NCI-H2196 treated with DMSO at 0.1 percent for 48 hours (cell line): ENCODE measurements at regions not wholly inside any gene's neighbourhood (a gene's known extent, or its start where the extent isn't known, plus 50 kb on each side); places are given as distances from the start of the nearest gene placed in this dataset.
"Not testable (repeated sequence)": the region's sequence is repeated elsewhere in the genome, so short reads cannot be mapped to it uniquely, and the experiment has no call there.

ENCODE experiments used
- DNase-seq: peaks from one replicate; lab custom pipeline; 2025; ENCODE audit not compliant: unreplicated experiment; lab: John Stamatoyannopoulos, UW

DNA sequence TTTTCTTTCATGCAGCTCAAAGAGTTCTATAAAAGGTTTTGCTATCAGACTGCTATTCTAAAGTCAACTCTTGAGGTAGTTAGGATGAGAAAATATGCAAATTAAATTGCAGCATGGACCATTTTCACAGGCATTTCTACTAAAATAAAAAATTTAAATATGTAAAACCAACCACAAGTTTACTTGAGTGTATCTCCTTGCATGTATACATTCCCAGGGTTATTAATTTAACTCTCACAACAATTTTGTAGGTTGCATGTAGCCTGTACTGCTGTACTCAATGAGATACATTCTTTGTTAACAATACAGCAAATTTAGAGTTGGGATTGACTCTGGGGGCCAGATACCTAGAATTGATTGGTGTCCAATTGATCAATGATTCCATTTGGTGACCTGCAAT is 265.8 kb downstream of the MED10 start:
- no peak for DNase-seq

DNA sequence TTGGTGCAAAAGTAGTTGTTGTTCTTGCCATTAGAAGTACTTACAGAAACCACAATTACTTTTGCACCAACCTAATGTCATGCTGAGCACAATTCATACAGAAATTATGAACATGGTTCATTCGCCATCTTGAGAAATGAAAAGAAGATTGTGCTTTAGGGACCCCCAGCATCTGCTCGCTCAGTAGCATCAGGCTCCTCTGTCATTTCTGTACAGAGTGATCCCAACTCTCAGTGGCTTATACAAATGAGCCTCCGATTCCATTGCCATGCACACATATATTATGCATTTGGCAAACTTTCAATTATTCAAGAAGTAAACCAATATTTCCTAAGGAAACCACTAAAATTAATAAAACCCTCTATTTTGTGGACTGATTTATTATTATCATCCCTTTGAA is 266.2 kb downstream of the MED10 start:
- no peak for DNase-seq

DNA sequence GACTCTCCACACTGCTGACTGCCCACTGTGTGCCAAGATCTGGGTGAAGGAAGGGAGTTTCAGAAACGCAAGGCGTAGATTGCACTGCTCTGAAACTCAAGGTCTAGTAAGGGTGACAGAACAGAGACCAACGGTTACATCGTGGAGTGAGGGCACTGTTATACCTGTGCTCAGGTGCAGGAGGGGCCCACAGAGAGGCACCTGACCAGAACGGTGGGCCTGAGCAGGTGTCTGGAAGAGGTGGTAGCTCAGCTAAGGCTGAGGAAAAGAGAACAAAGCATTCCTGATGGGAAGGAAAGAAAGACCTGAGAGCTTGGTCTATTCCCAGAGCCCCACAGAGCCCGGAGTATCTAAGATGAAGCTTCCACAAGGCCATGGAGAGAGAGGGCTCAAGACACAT is 267.2 kb downstream of the MED10 start:
- no peak for DNase-seq

DNA sequence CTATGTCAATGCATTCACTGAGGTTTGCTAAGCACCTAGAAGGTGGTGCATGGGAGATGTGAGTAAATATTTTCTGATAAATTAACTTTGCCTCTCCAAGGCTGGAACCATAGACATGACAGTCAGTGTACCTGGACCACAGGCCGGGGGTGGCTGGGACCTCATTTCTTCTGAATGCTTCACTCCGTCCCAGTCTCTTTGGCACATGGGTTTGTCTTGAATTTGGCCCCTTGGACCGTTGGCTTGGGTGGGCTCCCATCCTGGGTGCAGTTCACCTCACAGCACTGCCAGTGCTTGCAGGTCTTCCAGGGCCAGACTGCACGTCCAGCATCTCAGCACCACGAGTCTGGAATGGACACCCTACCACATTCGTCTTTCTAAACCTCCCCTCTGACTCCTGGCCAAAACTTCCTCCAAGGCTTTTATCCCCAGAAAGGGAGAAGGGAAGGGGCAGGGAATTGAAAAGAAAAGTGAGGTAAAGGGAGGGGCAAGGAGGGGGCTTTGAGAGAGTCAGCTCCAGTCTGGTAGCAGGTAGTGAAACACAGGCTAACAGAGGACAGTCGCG is 267.8 kb downstream of the MED10 start:
- DNase-seq = no peak

DNA sequence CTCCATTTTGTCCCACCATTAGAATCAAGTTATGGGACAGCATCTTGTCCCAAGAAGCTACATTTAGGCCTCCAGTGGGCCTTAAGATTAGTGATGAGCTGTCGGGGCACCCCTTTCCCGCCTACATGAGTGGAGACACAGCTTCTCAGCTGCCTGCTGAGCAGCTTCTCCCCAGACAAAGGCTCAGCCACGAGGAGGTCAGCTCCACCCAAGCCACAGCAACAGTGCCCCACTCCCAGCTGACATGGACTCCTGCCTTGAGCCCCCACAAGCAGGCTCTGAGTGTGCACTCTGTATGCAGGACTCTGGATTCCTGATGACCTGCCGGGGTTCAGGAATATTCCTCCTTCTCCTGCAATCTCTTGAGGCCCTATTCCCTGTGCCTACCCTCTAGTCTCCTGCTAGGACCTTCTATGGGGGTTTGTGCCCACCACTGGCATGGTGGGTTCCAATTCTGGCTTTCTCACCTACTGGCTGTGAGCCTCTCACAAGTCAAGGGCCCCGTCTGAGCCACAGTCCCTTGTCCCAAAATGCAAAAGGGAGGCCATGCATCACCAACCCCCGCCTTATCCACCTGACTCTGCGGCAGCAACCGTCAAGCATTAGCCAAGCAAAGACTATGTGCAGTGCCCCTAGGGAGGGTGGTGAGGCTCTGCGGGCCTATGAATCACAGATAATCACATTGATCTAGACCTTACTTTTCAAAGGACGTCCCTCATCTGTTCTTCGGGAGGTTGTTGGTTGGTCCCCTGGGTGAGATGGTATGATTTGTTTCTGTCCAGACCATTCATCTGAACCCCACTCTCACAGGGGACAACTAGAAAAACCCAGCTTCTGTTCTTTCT is 269.1 kb downstream of the MED10 start:
- DNase-seq = no peak

DNA sequence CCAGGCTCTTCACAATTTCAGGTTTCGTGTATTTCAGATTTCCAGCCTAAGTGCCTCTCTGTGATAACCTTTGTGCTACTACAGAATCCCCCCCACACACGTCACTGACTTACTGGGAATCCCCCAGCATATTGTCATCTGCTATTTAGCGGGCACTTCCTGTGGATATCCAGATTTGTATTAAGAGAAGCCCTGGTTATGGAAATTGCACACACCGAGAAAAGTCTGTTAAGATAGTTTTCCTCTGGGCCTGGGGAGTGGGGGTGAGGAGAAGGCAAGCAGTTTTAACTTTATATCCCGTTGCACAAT is 269.9 kb downstream of the MED10 start:
- DNase-seq = no peak

DNA sequence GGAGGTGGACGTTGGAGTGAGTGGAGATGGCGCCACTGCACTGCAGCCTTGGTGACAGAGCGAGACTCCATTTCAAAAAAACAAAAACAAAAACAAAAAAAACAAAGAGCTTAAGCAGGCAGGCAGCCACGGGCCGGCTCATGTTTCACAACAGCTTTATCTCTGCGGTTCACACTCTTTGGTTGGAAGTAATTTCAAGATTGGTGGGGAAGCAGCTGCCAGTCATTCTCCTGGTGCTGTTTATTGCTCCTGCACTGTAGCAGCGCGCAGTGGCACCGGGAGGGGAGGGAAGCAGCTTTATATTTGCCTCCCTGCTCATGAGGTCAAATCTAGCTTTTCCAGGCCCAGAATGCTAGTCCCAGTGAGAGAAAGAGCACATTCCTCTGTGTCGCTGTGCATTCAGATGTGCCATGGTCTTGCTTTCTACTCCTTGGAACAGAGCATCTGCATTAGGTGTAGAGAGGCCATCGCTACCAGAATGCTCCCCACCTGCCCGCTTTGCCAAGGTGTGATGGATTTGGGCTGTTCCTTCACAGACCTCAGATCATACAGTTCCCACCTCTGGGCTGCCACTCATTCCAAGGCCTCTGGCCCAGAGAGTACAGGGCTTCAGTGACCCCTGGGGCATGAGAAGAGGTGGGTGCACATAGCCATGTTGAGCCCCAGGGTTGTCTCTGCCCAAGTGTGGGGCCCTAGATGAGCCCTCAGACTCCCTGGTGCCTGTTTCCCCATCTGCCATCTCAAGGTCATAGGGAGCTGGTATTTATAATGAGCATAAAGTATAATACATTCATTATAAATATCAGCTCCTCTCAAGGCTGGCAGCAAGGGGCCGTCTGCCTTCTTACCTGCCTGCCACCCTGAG is 270.4 kb downstream of the MED10 start:
- DNase-seq = no peak

DNA sequence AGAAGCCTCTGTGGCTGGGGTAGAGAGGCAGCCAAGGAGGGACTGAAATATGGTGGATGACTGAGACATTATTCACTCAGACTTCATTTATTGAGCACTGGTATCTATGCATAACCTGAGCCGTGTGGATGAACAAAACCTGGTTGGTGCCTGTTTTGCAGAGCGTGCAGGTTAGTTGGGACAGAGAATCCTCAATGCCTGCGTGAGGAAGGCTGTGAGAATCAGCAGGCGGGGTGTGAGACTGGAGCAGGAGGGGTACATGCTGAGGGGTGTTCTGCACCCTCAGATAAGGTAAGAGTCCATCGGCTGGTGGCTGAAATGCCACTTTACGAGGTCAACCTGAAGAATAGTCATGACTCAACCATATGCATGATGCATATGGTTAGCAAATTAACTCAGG is 271.6 kb downstream of the MED10 start:
- no peak for DNase-seq

DNA sequence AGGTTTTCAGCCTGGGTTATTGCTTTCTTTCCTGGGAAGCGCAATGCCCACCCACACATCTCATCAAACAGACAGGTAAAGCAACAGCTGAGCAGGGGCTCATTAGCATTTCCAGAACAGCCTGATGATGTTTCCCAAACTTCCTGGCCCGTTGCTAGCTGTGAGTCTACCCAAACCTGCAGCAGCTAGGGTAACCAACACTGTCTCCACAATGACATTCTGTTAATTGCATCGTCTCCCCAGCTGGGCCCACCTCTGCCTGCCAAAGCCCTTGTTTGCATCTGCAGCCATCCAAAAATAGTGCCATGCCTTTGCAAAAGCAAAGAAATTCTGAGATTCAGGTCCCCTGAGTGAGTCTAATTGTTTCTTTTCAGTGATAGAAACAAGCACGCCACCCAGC is 273.0 kb downstream of the MED10 start:
- no peak for DNase-seq

DNA sequence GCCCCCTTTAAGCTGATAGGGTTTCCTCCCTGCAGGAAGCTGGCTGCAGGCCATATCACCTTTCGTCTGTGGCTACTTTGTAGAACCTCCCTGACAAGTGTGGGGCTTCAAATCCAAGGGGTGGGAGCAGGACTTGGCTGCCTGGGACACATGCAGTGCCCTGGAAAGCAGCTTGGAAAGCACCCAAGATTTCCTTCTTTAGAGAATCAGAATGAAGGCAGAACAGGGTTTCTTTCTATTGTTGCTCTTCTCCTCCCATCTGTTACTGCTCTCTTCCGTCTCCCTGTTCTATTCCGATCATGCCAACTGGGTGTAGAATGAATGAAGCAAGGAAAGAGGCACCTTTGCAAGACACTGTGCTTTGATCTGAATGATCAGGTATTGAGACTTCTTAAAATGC is 282.2 kb downstream of the MED10 start:
- no peak for DNase-seq

DNA sequence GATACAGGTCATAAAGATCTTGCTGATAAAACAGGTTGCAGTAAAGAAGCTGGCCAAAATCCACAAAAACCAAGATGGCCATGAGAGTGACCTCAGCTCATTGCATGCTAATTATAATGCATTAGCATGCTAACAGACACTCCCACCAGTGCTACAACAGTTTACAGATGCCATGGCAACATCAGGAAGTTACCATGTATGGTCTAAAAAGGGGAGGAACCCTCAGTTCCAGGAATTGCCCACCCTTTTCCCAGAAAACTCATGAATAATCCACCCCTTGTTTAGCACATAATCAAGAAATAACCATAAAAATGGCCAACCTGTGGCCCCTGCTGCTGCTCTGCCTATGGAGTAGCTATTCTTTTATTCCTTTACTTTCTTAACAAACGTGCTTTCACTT is 284.2 kb downstream of the MED10 start:
- not testable (repeated sequence) for DNase-seq

DNA sequence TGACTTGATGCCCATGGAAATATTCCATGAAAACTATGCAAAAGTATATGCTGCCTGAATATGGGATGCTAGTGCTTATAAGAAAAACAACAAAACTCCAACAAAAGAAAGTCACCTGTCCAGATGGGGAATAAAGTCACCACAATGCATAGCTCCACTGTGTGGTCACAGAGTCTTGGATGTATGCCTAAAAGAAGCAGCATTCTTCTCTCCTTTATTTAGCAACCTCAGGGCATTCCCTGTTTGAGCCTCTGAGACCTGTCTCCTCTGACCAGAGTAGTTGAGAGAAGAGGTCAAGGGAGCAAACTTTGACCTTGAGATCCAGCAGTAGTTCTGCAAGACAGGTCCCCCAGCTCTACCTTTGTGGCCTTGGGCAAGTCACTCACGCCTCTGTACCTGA is 287.5 kb downstream of the MED10 start:
- no peak for DNase-seq

DNA sequence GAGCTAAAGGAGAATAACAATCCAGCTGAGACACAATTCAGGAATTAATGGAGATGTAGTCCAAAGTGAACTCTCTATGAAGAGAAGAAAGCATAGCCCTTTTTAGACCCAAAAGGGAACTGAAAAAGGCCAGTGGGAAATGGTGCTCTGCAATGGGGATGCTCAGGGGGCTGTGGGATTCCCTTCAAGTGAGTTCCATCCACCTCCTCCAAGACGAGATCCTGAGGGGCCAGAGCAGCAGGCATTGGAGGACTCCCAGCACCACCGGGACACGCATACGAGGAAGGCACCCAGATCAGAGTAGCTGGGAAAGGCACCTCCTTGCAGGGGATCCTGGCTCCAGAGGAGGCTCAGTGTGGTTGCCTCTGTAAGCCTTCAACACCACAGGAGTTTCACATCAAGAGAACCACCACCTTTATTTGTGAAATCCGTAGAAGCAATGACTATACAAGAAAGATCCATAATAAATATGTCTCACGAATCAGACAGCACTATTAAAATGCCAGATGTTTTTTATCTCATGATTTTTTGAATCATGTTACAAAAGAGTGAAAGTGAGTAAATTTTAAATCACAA is 288.2 kb downstream of the MED10 start:
- no peak for DNase-seq

DNA sequence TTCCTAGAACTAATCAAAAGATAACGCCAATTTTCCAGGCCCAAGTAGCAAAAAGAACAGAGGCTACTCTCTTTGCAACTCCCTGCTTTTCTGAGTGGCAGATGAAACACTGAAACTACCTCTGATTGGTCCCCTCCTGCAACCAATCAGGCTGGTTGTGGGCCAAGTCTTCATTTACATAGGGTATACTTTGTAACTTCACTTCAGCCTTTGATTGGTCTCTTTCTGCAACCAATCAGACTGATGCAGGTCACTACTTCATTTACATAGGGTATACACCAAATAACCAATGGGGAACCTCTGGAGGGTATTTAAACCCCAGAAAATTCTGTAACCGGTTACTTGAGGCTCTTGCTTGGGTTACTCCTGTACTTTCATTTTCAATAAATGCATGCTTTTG is 289.6 kb downstream of the MED10 start:
- no peak for DNase-seq

DNA sequence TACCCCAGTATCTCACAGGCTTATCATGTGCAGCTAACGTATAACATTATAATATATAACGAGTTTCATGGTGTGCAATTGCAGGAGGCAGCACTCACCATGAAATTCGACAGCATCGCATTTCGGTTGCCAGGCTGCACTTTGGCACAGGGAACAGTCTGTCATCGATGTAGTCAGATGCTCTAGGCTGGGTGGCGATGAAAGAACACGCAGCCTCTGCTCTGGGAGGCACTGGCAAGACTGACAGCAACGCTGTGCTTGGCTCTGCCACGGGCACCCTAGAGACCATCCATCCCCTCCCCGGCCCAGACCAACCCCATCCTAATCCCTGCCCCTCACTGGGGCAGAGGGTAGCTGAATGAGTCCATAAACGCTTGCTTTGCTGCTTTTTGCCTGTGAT is 290.8 kb downstream of the MED10 start:
- DNase-seq = no peak

DNA sequence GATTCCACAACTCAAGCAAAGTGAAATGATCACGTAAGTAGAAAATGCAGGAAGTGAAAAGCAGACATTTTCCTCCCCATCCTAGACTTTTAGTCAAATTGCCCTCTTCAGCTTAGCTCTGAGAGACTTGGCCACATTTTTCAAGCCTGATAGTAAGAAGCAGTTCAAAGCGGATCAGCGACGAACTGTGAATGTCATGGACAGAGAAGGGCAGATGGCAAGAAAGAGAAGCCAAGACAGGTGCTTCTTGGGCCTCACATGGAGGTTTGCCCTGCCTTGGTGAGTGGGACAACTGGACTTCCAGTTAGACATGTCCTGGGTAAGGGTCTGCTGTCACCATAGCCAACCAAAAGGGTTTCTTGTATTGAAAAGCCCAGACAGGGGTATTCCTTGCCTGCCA is 291.5 kb downstream of the MED10 start:
- no peak for DNase-seq

DNA sequence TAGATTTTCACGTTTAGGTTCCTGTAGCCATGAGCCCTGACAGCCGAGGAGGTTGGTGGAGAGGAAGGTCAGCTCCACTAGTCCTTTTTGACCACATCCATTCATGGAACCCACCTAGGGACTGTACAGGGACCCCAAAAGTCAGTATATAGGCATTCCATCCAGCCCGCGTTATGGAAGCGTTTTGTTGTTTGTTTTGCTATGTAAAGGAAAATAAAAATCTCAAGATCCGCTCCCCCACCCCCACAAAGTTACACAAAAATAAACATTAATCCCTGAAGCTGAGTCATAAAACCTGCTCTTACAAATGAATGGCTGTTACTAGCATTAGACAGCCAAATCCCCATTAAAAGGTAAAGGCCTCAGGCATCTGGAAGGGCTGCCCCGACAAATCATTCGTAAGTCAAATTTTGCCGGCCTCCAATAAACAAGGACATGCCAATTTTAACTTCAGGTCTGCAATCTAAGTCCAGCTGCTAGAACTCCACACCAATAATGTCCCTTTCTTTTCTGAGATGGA is 292.9 kb downstream of the MED10 start:
- no peak for DNase-seq

DNA sequence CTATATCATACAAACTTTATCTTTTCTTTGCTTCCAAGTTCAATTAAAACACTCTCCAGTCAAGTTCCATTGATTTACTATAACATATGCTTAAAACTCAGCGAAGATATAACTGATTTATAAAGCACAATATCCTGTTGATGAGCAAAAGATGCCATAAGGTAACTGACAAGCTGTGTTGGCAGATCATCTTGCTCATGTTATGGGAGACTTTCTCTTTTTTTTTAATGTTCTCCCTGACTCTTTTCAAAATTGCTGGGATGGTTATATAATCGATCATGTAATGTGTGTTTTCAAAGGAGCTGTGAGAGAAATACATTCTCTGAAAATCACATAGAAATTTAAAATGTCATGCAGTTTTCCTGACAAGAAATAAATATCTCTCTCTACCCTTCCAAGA is 293.5 kb downstream of the MED10 start:
- DNase-seq = no peak

DNA sequence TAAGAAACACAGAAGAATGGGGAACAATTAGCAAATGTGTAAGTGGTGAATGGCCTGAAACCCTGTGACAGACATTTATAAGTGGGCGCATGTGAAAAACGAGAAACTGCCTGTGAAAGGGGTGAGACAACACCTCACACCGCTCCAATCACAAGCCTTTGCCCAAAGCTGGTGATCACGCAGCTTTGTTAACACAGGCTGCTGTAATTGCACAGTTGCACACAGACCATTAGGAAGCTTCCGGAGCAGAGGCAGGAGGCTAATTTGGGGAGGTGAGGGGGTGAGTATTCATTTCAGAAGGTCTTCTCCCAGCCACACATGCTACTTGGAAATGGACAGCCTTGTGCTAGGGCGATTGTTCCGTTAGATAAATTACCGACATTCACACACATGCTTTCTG is 294.0 kb downstream of the MED10 start:
- DNase-seq = no peak

DNA sequence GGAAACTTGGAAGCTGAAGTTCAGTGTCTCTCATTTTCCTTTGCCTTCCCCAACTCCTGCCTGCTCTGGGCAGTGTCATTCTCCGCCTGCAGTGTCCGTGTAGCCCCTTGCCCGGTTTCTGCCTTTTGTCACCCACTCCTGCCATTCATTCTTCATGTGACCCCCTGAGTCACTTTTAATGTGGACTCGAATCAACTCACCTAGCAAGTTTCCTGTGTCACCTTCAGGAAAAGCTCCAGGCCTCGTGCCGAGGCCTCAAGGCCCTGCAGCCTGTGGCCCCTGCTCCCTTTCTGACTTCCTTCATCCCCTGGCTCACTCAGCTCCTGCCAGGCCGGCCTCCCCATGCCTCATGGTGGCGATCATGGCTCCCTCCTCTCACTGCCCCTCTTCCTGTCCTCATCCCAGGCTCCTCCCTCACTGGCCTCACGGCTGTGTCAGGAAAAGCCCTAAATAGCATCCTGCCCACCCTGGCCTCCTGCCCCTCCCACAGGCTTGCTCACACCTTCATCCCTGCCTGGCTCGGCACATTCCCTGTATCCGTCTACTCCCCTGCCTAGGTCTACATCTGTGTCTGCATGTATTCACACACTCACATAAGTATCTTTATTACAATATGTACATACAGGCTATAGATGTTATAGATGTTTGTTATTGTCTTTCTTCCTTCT is 294.9 kb downstream of the MED10 start:
- DNase-seq = no peak

DNA sequence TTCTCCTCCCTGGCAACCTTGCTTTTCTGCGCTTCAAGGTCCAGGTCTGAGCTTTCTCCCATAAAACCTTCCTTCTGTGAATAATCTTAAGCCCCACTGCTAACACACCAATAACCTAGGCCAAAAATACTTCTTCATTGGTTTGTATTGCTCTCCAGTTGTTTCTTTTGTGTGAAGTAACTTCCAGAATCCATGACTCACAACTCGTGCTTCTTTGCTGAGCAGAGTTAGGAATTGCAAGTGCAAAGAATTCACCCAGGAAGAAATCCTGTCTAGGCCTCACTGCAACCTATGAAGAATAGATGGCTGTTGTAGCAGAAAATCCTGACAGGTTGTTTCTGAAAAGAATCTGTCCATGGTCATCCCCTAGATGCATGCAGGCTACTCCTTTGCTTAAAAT is 295.7 kb downstream of the MED10 start:
- no peak for DNase-seq
